NCI-H524 (cell line): ENCODE measurements at regions not wholly inside any gene's neighbourhood (a gene's known extent, or its start where the extent isn't known, plus 50 kb on each side); places are given as distances from the start of the nearest gene placed in this dataset.
A peak's percentile ranks its signal among the peaks of the same experiment; 100 is the strongest.

ENCODE experiments used
- DNase-seq, 2 experiments: peaks; one replicate each; lab custom pipeline; 2025; lab: John Stamatoyannopoulos, UW

DNA sequence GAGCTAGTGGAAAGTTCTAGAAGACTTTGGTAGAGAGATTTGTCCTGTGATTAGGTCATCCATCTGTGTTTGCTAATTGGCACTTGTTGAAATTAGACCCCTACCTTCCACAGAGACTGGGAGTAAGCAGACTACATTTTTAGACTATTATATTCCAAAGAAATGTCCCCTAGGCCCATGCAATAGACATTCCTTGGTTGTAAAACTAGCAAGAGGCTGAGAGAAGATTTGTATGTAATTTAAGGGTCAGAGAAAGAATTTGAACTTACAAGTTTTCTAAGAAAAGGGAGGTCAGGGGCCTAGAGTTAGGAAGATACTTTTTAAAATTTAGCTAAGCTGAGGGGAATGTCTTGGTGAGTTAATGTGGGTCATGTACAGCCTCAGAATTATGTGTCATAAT, 470.7 kb upstream of the SLITRK1 start:
- no peak for DNase-seq

DNA sequence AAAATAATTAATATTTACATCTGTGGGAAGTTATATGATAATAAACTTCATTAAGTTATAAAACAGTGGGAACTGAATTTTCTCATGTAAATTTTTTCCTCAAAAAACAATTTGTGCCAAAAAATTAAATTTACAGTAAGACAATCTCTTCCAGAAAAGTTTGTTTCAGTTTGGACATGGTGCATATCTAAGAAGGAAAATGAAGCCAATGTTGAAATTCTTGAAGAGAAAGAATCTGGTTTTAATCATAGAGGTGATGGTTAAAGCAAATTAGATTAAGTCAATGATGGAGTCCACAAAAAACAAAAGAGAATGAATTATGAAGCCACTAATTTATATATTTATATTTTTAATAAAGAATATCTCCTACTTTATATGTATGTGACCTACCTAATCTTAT, 457.2 kb upstream of the SLITRK1 start:
- no peak for DNase-seq

DNA sequence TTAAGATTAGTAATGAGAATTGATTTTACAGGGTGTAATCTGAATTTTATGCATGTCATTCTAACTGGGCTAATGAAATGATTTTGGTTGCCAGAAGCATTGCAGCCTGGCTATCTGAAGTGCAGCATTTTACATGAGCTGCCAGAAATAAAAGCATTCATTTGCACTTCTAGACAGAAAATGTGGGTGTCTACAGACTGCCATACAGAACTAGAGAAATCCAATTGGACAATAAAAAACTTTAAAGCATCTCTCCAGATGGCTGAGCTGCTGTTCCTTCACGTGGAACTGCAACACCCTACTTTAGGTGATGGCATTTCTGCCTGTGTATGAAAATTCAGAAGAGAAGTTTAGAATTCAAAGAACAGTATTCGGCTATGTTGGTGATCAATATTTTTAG, 450.1 kb upstream of the SLITRK1 start:
- DNase-seq, result peak; percentile 5 to 45

DNA sequence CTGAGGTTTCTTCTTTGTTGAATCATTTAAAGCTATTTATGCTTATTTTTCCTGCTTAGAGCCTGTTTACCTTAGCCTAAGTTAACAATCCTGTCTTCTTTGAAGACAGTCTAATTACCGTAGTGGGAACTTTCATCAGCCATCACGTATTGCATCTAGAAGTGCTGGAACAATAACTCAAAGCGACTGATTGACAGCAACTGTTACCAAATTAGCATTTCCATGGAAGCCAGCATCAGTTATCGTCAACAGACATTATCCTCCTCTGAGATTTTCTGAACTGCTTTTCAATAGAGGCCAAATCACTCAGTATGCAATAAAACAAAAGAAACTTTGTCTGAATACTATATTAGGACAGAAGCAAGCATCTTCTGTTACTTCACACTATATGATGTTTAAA, 433.3 kb upstream of the SLITRK1 start:
- DNase-seq, result no peak

DNA sequence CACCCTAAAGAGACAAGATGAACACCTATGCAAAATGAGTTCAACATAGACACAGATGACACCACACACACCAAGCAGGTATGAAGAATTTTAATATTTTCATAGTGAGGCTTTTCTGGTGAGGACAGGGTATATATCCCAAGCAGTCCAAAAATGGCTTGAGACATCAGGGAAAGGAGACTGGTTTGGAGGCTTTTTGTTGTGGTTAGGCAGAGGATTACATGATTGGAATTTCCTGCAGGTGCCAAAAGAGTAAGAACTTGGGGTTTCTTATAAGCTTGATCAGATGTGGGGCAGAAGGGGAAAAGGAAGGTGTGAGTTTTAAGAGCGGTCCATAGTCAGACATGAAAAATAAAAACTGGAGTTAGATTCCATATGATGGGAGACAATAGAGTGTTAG, 420.8 kb upstream of the SLITRK1 start:
- no peak for DNase-seq

DNA sequence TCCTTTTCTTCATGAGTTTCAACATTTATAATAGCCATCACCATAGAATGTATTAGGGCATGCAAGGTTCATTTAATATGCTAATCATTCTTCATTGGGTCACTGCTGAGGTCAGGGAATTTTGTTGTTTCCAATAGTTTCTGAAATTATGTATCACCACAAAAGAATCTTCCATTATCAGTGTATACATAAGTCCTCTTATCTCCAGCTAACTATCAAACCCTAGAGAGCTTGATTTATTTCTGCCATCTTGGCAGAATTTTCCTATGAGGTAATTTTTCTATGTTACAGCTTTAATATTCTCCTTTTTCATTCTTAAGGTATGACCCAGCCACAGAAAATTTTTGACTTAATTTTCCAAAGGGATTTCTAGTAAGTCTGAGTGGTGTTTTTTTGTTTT, 415.0 kb upstream of the SLITRK1 start:
- DNase-seq, result no peak

DNA sequence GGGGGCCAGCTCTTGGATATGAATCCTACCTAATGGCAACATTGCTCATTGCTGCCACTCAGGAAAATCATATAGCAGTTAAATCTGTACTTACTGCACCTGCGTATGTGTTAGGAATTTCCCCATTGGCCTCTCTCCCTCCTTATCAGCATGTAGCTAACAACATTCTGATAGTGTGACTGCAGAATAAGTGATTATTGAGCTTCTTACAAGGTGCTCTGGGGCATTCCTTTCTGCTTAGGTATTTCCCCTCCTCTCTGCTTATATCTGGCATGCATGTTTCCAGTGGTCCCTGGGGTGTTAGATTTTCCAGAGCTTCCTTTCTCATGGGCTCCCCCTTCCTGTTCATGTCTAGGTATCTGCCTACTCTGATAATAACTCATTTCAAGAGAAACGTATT, 414.1 kb upstream of the SLITRK1 start:
- no peak for DNase-seq

DNA sequence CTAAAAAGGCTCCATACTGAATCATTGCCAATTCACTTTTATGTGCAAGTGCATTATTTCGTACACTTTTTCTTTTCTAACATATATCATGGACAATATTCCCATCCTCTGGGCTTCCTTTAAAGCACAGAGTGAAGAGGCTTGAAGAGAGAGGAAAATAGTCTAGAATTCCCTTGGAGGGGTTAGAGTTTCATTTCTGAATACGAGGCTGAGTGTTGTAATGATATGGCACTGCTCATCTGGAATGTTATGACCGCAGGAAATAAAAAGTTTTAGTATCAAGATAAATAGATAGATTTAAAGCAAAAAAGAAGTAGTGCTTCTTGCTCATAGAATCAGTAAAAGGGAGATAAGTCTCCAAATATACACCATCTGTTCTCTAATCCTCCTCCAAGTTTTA, 412.3 kb upstream of the SLITRK1 start:
- DNase-seq, result no peak

DNA sequence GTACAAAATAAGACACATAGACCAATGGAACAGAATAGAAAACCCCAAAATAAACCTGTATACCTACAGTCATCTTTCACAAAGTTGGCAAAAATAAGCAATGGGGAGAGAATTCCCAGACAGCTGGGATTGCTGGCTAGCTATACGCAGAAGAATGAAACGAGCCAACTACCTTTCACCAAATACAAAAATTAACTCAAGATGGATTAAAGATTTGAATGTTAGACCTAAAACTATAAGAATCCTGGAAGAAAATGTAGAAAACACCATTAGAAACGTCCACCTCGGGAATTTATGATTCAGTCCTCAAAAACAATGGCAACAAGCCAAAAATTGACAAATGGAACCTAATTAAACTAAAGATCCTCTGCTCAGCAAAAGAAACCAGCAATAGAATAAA, 408.1 kb upstream of the SLITRK1 start:
- no peak for DNase-seq

DNA sequence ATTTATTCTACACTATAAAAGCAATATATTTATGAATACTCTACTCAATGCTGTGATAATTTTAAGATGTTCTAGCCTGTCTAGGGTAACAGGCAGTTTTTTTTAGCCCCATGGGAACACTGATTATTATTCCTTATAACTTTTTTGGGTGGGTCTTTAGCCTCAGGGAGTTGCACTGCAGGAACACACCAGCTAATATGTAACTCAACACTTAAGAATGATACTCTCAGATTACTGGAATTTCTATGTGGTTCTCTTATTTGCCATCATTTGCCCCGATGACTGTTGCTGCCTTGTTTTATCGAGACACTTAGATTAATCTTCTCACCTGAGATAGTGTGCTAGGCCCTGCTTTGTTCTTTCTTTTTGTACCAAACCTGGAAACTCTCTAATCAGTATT, 396.9 kb upstream of the SLITRK1 start:
- DNase-seq, result no peak

DNA sequence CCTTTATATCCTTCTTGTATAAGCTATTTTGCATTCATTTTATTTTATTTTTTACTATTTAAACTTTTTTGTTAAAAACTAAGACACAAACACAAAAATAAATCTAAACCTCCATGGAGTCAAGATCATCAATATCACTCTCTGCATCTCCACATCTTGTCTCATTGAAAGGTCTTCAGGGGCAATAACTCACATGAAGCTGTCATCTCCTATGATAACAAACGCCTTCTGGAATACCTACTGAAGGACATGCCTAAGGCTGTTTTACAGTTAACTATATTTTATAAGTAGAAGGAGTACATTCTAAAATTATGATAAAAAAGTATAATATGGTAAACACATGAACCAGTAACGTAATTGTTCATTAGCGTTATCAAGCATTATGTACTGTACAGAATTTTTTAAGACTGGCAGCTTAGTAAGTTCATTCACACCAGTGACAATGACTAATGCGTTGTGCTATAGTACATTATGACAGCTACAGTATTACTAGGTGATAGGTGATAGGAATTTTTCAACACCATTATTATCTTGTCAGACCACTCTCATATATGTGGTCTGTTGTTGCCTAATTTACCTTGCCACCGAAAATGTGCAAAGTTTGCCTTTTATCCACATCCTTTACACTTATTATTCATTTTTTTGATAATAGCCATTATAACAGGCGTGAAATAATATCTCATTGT, 390.7 kb upstream of the SLITRK1 start:
- DNase-seq, result no peak

DNA sequence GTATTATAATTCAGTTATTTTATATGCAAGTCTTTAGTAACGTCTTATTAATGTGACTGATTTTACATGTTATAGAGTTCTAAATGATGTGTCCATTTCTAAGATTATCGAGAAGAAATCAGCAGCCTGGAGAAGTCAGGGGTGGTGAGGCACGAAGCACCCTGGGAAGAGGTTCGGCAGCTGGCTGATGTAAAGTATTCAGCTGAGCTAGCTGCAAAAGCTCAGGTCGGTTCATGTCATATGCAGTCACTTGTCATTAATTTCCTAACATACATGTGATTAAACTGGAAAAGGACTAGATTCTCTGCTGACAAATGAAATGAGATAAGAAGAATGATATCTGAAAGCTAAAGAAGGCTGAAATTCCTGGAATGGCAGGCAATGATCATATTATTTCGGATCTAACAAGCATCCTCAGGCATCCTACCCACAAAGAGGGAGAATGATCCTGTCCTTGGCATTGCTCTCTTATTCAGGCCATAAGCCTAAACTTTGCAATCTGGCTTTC, 383.0 kb upstream of the SLITRK1 start:
- no peak for DNase-seq

DNA sequence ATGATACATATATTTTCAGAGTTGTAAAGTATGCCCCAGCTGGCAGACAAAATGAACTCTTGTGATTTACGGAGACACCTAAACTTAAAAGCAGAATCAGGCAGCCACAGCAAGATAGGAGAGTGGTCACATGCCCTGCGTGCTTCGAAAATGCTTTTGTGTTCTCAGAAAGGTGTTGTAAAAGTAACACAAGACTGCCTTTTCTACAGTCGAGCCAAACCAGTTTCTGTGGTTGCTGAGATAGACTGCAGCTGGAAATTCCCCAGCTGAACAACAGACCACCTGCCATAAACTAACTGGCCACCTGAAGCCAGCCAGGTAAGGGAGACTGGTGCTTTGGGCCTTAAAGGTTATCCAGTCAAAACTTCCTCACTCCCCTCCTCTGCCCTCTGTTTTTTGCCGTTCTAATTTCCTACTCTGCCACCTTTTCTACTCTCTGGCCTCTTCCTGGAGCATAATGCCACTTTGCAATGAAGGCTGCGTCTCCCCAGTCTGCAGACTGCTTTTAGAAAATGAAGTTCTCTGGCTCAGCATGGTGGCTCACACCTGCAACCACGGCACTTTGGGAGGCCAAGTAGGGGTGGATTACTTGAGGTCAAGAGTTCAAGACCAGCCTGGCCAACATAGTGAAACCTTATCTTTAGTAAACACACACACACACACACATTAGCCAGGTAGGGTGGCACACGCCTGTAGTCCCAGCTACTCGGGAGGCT, 381.2 kb upstream of the SLITRK1 start:
- DNase-seq, result no peak

DNA sequence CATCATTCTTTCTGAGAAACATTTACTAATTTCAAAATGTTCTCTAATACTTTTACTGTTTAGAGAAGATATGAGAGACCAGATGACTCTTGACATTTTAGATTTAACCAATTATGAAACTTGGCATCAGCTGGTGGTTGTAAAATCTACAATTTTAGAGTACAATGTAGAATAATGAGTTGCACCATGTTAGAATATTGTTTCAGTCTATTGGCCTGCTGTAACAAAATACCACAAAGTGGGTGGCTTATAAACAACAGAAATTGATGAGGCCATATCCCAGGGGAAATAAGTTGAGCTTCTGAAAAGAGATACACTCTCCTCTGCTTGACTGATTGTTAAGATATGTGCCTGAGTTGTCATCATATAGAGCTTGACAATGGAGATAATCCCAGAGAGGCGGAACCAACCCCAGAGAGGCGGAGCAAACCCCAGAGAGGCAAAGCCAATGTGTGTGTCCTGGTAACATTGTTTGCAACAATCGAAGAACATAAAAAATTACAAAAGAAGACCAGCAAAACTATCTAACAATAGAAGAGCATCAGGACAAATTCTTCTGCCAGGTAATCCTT, 373.0 kb upstream of the SLITRK1 start:
- DNase-seq, result no peak

DNA sequence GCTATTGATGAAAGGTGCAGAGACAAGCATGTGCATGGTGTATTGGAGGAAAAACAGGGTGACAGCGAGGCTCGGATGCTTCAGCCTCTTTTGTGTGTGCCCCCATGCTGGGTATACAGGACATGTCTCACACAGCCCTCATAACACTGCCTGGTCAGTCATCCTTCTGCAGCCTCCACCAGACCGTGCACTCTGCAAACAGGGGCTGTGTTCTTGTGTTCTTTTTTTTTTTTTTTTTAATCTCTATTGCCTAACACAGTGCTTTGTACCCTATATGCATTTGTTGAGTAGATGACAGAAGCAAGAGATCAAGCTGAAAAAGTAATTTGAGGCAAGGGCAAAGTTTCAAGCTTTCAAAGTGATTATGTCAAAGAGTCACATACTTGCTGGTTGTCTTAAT, 367.2 kb upstream of the SLITRK1 start:
- no peak for DNase-seq

DNA sequence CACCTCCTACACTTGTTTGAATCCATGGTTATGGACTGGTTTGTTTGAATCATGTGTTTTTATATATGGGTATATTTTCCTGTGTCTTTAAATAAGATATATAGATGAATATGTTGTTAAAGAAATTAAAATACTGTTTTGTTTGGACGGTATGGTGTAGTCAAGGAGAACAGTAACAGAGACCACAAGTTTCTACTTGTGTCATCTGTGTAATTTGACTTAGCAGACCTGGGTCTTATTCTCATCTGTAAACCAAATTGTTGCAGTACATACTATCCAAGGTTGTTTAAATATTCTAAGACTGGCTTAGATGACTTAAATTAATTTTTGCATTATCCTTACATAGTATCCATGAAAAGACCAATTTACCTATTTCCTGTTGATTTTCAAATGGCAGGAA, 361.1 kb upstream of the SLITRK1 start:
- DNase-seq, result no peak

DNA sequence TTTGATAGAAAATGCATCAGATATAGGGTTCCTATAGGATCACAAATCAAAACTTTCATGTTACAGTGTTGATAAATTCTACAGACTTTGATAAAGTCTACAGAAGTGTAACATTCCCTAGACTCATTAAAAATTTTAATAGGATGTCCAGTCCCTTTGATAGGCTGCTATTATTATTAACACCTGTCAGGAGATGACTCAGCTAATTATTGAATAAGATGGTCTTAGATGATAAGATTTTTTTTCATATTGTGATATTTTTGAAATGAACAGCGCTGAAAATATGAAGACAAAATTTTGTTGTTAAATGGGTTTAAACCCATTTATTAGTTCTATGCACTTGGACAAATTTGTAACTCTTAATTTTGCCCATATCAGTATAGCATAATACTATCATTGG, 356.8 kb upstream of the SLITRK1 start:
- peak in 1 of 2 experiments; percentile 11 for DNase-seq

DNA sequence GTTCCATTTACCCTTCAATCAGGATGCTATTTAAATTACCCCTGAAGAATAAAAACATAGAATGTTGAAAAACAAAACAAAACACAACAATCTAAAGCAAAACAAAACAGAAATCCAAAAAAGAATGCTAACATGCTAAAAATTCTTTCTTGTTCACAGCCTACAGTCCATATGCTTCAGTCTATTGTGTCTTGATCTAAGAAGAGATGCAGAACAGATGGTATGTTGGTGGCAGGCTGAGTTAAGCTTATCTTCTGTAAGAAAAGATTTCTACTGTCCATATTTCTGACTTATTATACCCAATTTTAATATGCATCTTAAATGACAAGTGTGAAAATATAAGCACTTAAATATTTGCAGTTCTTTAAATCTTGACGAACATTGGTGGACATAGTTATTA, 356.1 kb upstream of the SLITRK1 start:
- DNase-seq, result peak; percentile 9 to 65

DNA sequence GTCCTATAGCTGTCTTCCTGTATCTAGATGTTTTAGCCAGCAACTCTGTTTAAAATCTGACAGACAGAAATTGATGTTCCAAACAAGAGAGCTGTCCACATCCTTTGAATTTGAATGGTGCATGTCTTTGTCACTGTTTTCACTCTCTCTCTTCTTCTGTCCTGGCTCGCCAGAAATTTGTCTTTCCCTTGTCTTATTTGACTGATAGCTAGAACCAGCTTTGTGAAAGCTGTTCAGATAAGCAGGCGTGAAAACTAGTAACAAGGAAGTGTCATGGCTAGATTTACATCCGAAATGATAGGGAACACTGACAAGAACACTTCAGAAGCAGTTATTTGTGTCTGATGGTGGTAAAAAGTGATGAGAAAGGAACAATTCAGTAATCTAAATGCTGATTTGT, 354.9 kb upstream of the SLITRK1 start:
- DNase-seq, result no peak

DNA sequence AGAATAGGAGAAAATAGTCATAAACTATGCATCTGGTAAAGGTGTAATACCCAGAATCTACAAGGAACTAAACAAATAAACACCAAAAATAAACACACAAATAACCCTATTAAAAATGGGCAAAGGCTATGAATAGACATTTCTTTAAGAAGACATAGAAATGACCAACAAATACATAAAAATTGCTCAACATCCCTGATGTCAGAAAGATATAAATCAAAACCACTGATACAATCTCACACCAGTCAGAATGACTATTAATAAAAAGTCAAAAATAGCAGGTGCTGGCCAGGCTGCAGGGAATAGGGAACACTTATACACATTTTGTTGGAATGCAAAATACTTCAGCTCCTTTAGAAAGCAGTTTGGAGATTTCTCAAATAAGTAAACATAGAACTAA, 352.1 kb upstream of the SLITRK1 start:
- DNase-seq, result no peak

DNA sequence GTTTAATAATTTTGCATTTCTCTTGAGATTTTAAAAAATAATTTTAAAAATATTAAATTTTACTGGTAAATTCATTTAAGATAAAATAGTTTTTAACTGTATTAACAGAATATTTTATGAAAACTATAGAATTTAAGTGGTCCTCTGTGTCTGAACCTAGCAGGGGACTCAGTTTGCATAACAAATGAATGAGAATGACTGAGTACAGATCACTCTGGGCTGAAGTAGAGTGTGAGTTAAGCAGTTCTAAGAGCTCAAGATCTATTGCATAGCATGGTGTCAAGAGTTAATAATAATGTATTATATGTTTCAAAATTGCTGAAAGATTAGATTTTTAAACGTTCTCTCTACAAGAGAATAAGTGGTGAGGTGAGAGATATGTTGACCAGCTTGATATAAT, 348.3 kb upstream of the SLITRK1 start:
- no peak for DNase-seq

DNA sequence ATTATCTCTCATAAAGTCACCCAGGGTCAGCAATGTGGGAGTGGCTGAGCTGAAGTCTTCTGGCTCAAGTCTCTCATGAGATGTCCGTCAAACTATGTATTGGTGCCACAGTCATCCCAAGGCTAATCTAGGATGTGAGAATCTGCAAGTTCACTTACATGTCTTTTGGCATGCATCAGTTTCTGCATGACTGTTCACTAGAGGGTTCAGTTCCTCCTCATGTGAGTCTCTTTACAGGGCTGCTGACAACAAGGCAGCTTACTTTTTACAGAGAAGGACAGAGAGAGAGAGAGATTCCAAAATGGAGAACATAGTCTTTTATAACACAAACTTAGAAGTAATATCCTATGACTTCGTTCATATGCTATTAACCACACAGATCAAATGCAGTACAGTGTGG, 328.8 kb upstream of the SLITRK1 start:
- DNase-seq, result no peak

DNA sequence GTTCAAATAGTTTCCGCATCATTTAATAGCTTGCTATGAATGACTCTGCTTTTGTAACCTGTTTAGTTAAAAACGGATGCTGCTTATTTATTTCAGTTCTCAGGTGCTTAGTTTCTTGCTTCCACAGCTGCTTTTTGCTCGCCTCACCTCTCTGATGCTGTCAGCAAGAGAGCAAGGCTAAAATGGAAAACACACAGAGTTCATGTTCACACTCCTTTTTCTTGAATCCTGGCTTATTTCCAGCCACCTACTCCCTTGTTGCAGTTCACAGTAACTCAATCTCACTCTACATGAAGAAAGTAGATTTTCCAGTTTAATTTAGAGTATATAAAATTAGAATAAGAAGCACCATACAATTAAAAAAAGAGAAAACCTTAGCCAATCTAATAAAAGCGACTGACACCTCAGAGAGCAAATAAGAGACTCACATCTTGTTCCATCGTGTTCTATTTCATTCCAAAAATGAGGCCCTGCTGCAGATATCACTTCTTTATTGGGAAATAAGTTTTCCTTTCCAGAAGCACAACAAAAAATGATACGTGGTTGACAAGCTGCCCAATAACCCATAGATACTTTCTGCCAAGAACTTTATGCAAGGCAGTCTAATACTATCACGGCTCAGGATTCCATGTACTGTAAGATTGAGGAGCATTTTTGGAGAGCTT, 326.1 kb upstream of the SLITRK1 start:
- DNase-seq, result no peak
